ENCODE measurements at regions not wholly inside any gene's neighbourhood (a gene's known extent, or its start where the extent isn't known, plus 50 kb on each side); places are given as distances from the start of the nearest gene placed in this dataset.

GRCh38 chr11:26096451-26096850 is 235.5 kb upstream of the ANO3 start:
- DNase-seq (ENCODE audit: low spot score): no peak

GRCh38 chr11:26102325-26102724 is 229.6 kb upstream of the ANO3 start:
- no peak for DNase-seq (ENCODE audit: low spot score)

- DNase-seq (ENCODE audit: low spot score): no peak
Measured at GRCh38 chr11:26105762-26106423, 226.0 kb upstream of the ANO3 start.

GRCh38 chr11:26106726-26107125 is 225.2 kb upstream of the ANO3 start:
- no peak for DNase-seq (ENCODE audit: low spot score)

GRCh38 chr11:26109658-26110368 is 222.1 kb upstream of the ANO3 start:
- DNase-seq (ENCODE audit: low spot score): no peak

GRCh38 chr11:26112264-26112663 is 219.7 kb upstream of the ANO3 start:
- DNase-seq (ENCODE audit: low spot score): no peak

- no peak for DNase-seq (ENCODE audit: low spot score)
Measured at GRCh38 chr11:26121466-26121865, 210.5 kb upstream of the ANO3 start.

GRCh38 chr11:26126741-26127140 is 205.2 kb upstream of the ANO3 start:
- no peak for DNase-seq (ENCODE audit: low spot score)

GRCh38 chr11:26127336-26127735 is 204.6 kb upstream of the ANO3 start:
- no peak for DNase-seq (ENCODE audit: low spot score)

- DNase-seq (ENCODE audit: low spot score): no peak
Measured at GRCh38 chr11:26131406-26131805, 200.5 kb upstream of the ANO3 start.

- no peak for DNase-seq (ENCODE audit: low spot score)
Measured at GRCh38 chr11:26134053-26134452, 197.9 kb upstream of the ANO3 start.

GRCh38 chr11:26134481-26135355 is 197.2 kb upstream of the ANO3 start:
- DNase-seq (ENCODE audit: low spot score): peak; percentile 61

GRCh38 chr11:26137651-26138050 is 194.3 kb upstream of the ANO3 start:
- DNase-seq (ENCODE audit: low spot score): no peak

- DNase-seq (ENCODE audit: low spot score): no peak
Measured at GRCh38 chr11:26142891-26143290, 189.0 kb upstream of the ANO3 start.

- no peak for DNase-seq (ENCODE audit: low spot score)
Measured at GRCh38 chr11:26143566-26144290, 188.2 kb upstream of the ANO3 start.

- no peak for DNase-seq (ENCODE audit: low spot score)
Measured at GRCh38 chr11:26144291-26144690, 187.6 kb upstream of the ANO3 start.

GRCh38 chr11:26144911-26145310 is 187.0 kb upstream of the ANO3 start:
- no peak for DNase-seq (ENCODE audit: low spot score)

- no peak for DNase-seq (ENCODE audit: low spot score)
Measured at GRCh38 chr11:26149585-26149984, 182.3 kb upstream of the ANO3 start.

GRCh38 chr11:26150031-26150430 is 181.9 kb upstream of the ANO3 start:
- DNase-seq (ENCODE audit: low spot score): no peak

- DNase-seq (ENCODE audit: low spot score): no peak
Measured at GRCh38 chr11:26158251-26158650, 173.7 kb upstream of the ANO3 start.

GRCh38 chr11:26162291-26162690 is 169.6 kb upstream of the ANO3 start:
- no peak for DNase-seq (ENCODE audit: low spot score)

GRCh38 chr11:26186389-26186788 is 145.5 kb upstream of the ANO3 start:
- no peak for DNase-seq (ENCODE audit: low spot score)
